HepG2 (cell line): ENCODE measurements at regions not wholly inside any gene's neighbourhood (a gene's known extent, or its start where the extent isn't known, plus 50 kb on each side); places are given as distances from the start of the nearest gene placed in this dataset.

ENCODE experiments used
- ATAC-seq: fragments of 200-7000 bp; cut with Tn5 transposase; 3 replicates; pipeline ENCODE4 v1.9.1; 2020; ENCODE audit warnings: mild to moderate bottlenecking, moderate library complexity
- BruUV-seq: library from RNA; stranded (reverse); fragments of 400-500 nt; replicated peaks from 2 replicates; lab custom pipeline; 2021; lab: Mats Ljungman, UMichigan
- CTCF ChIA-PET: fragments of 300-600 bp; formaldehyde crosslinking; extraction: SDS; loops from one replicate; lab custom pipeline; 2021; ENCODE audit warnings: low total read pairs, inconsistent platforms, low intra/inter-chr PET ratio; lab: Yijun Ruan, JAX
- POLR2A ChIA-PET: fragments of 350-600 bp; sonication (Branson Sonifier 250); formaldehyde crosslinking; loops from one replicate; lab custom pipeline; 2020; ENCODE audit warnings: antibody characterized with exemption, inconsistent platforms; lab: Yijun Ruan, JAX
- DNase-seq: peaks from one replicate; pipeline ENCODE4 v3.0.0-alpha.2; 2015; ENCODE audit warnings: low spot score
- FAIRE-seq: peaks from 3 replicates; lab custom pipeline; 2011; peaks lifted over from hg19 to GRCh38; lab: Jason Lieb, UNC
- H2AFZ ChIP-seq: one replicate; pipeline ENCODE4 v1.6.1; 2011; ENCODE audit warnings: low read length, inconsistent platforms
- H3K27ac ChIP-seq: fragments of 300-600 bp; 3 replicates; pipeline ENCODE4 v1.8.0; 2011; ENCODE audit warnings: mixed run types, mild to moderate bottlenecking, mixed read lengths, low read length, inconsistent platforms; ENCODE audit not compliant: insufficient read depth; ENCODE audit errors: extremely low read length
- H3K27me3 ChIP-seq, 2 experiments: fragments of 200-600 bp in 1 of 2; 2 replicates in 1 of 2; 3 replicates in 1 of 2; pipeline versions ENCODE4 v1.6.0 to v1.8.0; 2011; ENCODE audit warnings: low read length in 2 of 2, mild to moderate bottlenecking in 2 of 2, moderate library complexity in 2 of 2, inconsistent platforms in 1 of 2; ENCODE audit not compliant: insufficient read depth in 2 of 2, control insufficient read depth in 1 of 2
- H3K36me3 ChIP-seq, 2 experiments: fragments of 200-600 bp in 1 of 2; replicated peaks in 1 of 2; 2 replicates in 1 of 2; 3 replicates in 1 of 2; pipeline versions ENCODE4 v1.5.1 to v1.8.0; 2011; ENCODE audit warnings: low read length in 2 of 2, inconsistent platforms in 1 of 2; ENCODE audit not compliant: insufficient read depth in 2 of 2, control insufficient read depth in 1 of 2
- H3K4me1 ChIP-seq: 2 replicates; pipeline ENCODE4 v1.5.1; 2012; ENCODE audit warnings: low read length, inconsistent platforms; ENCODE audit not compliant: insufficient read depth
- H3K4me2 ChIP-seq: 2 replicates; pipeline ENCODE4 v1.6.0; 2011; ENCODE audit warnings: low read depth, low read length, inconsistent platforms
- H3K4me3 ChIP-seq, 3 experiments: fragments of 200-600 bp in 1 of 3; sonication (generic), shearing (Covaris generic) in 1 of 3; replicated peaks in 1 of 3; 2 replicates each; pipeline ENCODE4 v1.5.1; 2011 to 2016; ENCODE audit warnings: low read length in 3 of 3, inconsistent platforms in 2 of 3, low read depth in 2 of 3, mild to moderate bottlenecking in 2 of 3, control low read depth in 1 of 3, mixed read lengths in 1 of 3; ENCODE audit not compliant: insufficient read depth in 1 of 3
- H3K79me2 ChIP-seq: one replicate; pipeline ENCODE4 v1.6.1; 2011; ENCODE audit warnings: low read length, inconsistent platforms; ENCODE audit not compliant: insufficient read depth
- H3K9ac ChIP-seq: 2 replicates; pipeline ENCODE4 v1.6.0; 2011; ENCODE audit warnings: mild to moderate bottlenecking, low read depth, low read length, inconsistent platforms; ENCODE audit not compliant: insufficient read depth
- H3K9me3 ChIP-seq: 2 replicates; pipeline ENCODE4 v1.5.1; 2012; ENCODE audit warnings: mild to moderate bottlenecking, low read length
- H4K20me1 ChIP-seq: 2 replicates; pipeline ENCODE4 v1.6.0; 2011; ENCODE audit warnings: inconsistent platforms, mild to moderate bottlenecking, low read length, moderate library complexity; ENCODE audit not compliant: insufficient read depth
- CAMTA2 ChIP-seq: sonication (generic); formaldehyde crosslinking; IDR thresholded peaks from 2 replicates; pipeline ENCODE4 v1.4.0; 2020; ENCODE audit warnings: mild to moderate bottlenecking, missing genetic modification reagents, borderline replicate concordance
- NR2F2 ChIP-seq: IDR thresholded peaks from 2 replicates; pipeline ENCODE4 v1.6.1; 2012; ENCODE audit warnings: low read depth, inconsistent platforms, borderline replicate concordance
- RFX5 ChIP-seq: IDR thresholded peaks from 2 replicates; pipeline ENCODE4 v1.6.1; 2011; ENCODE audit warnings: low read depth, low read length, improper control_type of control experiment
- SPEN ChIP-seq: sonication (generic); formaldehyde crosslinking; IDR thresholded peaks from 2 replicates; pipeline ENCODE4 v1.5.1; 2020; ENCODE audit warnings: low read depth, mild to moderate bottlenecking, missing genetic modification reagents
- ZNF296 ChIP-seq: sonication (generic); formaldehyde crosslinking; conservative IDR thresholded peaks from 2 replicates; pipeline ENCODE4 v1.5.0; 2020; ENCODE audit warnings: mild to moderate bottlenecking, missing genetic modification reagents
- ZNF598 ChIP-seq: sonication (generic); formaldehyde crosslinking; IDR thresholded peaks from 2 replicates; pipeline ENCODE4 v1.5.1; 2020; ENCODE audit warnings: mild to moderate bottlenecking, missing genetic modification reagents, borderline replicate concordance
- ZNF674 ChIP-seq: sonication (generic); formaldehyde crosslinking; IDR thresholded peaks from 2 replicates; pipeline ENCODE4 v1.5.0; 2020; ENCODE audit warnings: low read depth, mild to moderate bottlenecking, missing genetic modification reagents
- ZSCAN25 ChIP-seq: sonication (generic); formaldehyde crosslinking; IDR thresholded peaks from 2 replicates; pipeline ENCODE4 v1.8.0; 2022; ENCODE audit warnings: mild to moderate bottlenecking, missing genetic modification reagents
- WGBS: methylation state at CpG from one replicate; pipeline ENCODE4 v1.1.6; 2017; ENCODE audit warnings: low lambda C conversion rate; 5-methylcytosine and 5-hydroxymethylcytosine counted together
- in situ Hi-C: cut with HindIII; loops from 2 replicates; pipeline ENCODE4 v1.10.0; 2017; ENCODE audit warnings: low pct_unique_long_range_greater_than_20kb; ENCODE audit not compliant: extremely low pct_ligation_motif_present
- intact Hi-C: fragments of 100-400 bp; cut with micrococcal nuclease; formaldehyde crosslinking; loops from one replicate; pipeline ENCODE4 v1.10.0; 2022; ENCODE audit not compliant: unreplicated experiment
- TF ChIP-seq, protein P1 (sequence below): sonication (generic); formaldehyde crosslinking; IDR thresholded peaks from 2 replicates; pipeline ENCODE4 v1.5.1; 2020; ENCODE audit warnings: missing genetic modification reagents, mild to moderate bottlenecking, borderline replicate concordance

DNA sequence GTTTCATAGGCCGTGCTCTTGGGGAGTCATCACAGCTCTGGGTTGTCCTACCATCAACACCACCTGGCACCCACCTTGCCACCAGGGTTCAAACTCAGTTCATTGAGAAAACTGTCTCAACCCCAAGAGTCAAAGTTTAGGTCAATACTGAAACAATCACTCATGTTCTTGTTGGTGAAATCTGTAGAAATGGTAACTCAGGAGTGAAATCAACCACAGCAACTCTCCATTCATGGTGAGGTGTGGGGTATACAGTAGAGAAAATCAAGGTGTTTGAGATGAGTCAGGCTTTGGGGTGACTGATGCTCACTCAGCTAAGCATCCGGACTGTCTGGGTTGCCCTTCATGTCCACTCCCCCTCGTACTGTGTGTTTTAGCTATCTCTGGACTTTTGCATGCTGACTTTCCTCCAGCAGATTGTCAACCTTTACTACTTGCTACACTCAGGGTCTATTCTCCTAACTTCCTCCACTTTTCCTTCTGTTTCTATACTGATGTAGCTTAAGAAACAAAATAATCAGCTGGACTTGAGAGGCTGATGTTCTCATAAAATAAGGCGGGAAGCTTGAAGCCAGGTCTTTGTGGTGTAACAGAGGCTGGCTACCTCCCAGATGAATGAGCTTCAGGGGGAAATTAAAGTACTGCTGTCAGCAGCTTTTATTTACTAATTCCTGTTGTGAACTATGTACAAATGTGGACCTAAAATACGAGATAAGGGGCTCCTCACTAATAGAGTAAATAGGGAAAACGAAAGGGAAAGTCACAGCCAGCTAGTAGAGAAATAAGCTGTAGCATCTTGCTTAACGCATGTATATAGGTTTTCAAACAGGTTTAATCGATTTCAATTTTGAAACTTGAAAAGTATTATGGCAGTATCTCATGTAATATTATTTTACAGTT lies 173.6 kb upstream of the AKR1E2 start:
- FAIRE-seq (no peak), DNase-seq (no peak), ATAC-seq (no peak)
- no peaks in the 10 kb centered on the region for H4K20me1 ChIP-seq
- no peaks in the 10 kb centered on the region for H3K36me3 ChIP-seq
- peaks cover 0 to 18% of the 10 kb centered on the region in 2 experiments; a peak in 1 of 5 replicates for H3K27me3 ChIP-seq
- intact Hi-C loops (no loop called here), in situ Hi-C loops (loop anchor here (10.0 kb wide), 1 partner anchor 1408 kb away; no protein-coding TSS in a partner anchor)
- no TSS peak for BruUV-seq
- no peak overlapping the region for H3K27ac ChIP-seq
- H2AFZ ChIP-seq = no peak overlapping the region
- ChIA-PET CTCF (no interaction called here), POLR2A (interaction anchor here (1.5 kb wide), 1 partner anchor 867 kb away, joined by 3 read pairs; the partner anchor contains the start of gene KLF6)
- no peak overlapping the region for H3K4me2 ChIP-seq
- under 1% methylated on average over 8 of the region's 8 CpGs for WGBS
- TF ChIP-seq ZNF598 = no peak
- no peak for TF ChIP-seq RFX5
- TF ChIP-seq CAMTA2 (CRISPR knock-in tag) = no peak
- TF ChIP-seq ZSCAN25 (CRISPR knock-in tag) = no peak
- TF ChIP-seq ZNF674 (CRISPR knock-in tag) = no peak
- TF ChIP-seq SPEN (CRISPR knock-in tag) = no peak
- no peak for TF ChIP-seq NR2F2
- TF ChIP-seq, protein P1, sequence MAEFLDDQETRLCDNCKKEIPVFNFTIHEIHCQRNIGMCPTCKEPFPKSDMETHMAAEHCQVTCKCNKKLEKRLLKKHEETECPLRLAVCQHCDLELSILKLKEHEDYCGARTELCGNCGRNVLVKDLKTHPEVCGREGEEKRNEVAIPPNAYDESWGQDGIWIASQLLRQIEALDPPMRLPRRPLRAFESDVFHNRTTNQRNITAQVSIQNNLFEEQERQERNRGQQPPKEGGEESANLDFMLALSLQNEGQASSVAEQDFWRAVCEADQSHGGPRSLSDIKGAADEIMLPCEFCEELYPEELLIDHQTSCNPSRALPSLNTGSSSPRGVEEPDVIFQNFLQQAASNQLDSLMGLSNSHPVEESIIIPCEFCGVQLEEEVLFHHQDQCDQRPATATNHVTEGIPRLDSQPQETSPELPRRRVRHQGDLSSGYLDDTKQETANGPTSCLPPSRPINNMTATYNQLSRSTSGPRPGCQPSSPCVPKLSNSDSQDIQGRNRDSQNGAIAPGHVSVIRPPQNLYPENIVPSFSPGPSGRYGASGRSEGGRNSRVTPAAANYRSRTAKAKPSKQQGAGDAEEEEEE (CRISPR knock-in tag) = no peak
- no peak for TF ChIP-seq ZNF296 (CRISPR knock-in tag)
- no peaks in the 10 kb centered on the region for H3K9me3 ChIP-seq
- no peaks in the 10 kb centered on the region for H3K79me2 ChIP-seq
- no peaks in the 10 kb centered on the region for H3K4me1 ChIP-seq
- H3K9ac ChIP-seq = no peak overlapping the region
- no peak overlapping the region for H3K4me3 ChIP-seq
